ENCODE measurements at regions not wholly inside any gene's neighbourhood (a gene's known extent, or its start where the extent isn't known, plus 50 kb on each side); places are given as distances from the start of the nearest gene placed in this dataset.

- no peak for TF ChIP-seq EP300 (IDR thresholded peaks at IDR 0.05)
- peak; percentile 76 for TF ChIP-seq CTCF (IDR thresholded peaks at IDR 0.05)
- no peak for TF ChIP-seq POLR2A (IDR thresholded peaks at IDR 0.05; ENCODE audit: low read length)
- no peak for TF ChIP-seq HDAC2 (IDR thresholded peaks at IDR 0.05)
- TF ChIP-seq, protein P1, sequence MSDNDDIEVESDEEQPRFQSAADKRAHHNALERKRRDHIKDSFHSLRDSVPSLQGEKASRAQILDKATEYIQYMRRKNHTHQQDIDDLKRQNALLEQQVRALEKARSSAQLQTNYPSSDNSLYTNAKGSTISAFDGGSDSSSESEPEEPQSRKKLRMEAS (IDR thresholded peaks at IDR 0.05) = no peak
- TF ChIP-seq CHD4 (IDR thresholded peaks at IDR 0.05; ENCODE audit: borderline replicate concordance) = no peak
- no peak for TF ChIP-seq RFX5 (IDR thresholded peaks at IDR 0.05)
- TF ChIP-seq PBX3 (IDR thresholded peaks at IDR 0.05) = no peak
- no peak for TF ChIP-seq NR3C1 (IDR thresholded peaks at IDR 0.05)
- no peak for TF ChIP-seq ESRRA (IDR thresholded peaks at IDR 0.05; ENCODE audit: borderline replicate concordance, low read length)
These were observed 603.3 kb downstream of the KIF4B start for GRCh38 chr5:155616779-155617392.

All from A549 (cell line).